HG03045 (cell line): ENCODE measurements at regions not wholly inside any gene's neighbourhood (a gene's known extent, or its start where the extent isn't known, plus 50 kb on each side); places are given as distances from the start of the nearest gene placed in this dataset.
"Not testable (repeated sequence)": the region's sequence is repeated elsewhere in the genome, so short reads cannot be mapped to it uniquely, and the experiment has no call there.

Experiments
- ATAC-seq: cut with Tn5 transposase; IDR thresholded peaks from one replicate; pipeline ENCODE4 v1.9.1; 2021; ENCODE audit warnings: mild to moderate bottlenecking, moderate library complexity; ENCODE audit not compliant: unreplicated experiment

DNA sequence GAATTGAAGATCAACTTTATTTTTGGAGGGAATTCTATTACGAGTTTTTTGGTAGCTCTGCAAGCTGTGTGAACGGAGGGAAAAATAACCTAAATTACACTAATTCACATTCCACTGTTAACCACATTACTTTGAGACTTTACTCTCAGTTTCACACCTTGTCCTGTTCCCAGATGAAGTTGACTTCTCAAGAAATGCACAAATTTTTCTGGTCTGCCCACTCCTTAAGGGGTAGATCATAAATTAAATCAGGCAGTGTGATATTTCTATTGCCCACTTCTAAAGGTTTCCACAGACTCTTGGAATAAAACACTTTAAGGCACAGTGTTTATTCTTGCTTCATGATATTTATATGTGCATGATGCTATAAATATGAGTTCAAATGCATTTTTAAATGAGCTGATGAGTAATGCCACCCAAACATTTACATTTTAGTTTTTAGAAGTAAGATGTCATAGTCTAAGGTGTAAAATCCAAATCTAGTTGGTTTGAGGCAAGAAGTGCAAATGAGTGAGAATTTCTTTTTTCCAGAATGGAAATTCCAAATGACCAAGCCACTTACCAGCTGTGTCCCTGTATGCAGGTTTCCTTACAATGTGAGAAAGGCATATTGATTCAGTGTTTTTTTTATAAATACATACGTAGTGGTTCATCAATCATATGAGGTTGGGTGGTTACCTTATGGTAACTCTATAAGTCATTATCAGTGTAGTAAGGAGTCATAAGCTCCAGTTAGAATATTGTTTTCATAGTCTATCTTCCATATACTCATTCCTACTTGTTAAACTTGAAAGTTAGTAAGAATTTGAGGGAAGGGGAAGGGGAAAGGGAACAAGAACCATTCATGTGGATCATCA lies 437.7 kb upstream of the MEF2C start:
- no peak for ATAC-seq

DNA sequence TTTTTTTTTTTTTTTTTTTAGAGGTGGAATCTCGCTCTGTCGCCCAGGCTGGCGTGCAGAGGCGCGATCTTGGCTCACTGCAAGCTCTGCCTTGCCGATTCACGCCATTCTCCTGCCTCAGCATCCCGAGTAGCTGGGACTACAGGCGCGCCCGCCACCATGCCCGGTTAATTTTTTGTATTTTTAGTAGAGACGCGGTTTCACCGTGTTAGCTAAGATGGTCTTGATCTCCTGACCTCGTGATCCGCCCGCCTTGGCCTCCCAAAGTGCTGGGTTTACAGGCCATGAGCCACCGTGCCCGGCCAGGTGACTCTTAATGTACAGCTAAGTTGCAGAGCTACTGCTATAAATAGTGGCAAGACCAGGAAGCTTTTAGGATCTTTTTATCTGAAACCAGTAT lies 434.9 kb upstream of the MEF2C start:
- not testable (repeated sequence) for ATAC-seq

DNA sequence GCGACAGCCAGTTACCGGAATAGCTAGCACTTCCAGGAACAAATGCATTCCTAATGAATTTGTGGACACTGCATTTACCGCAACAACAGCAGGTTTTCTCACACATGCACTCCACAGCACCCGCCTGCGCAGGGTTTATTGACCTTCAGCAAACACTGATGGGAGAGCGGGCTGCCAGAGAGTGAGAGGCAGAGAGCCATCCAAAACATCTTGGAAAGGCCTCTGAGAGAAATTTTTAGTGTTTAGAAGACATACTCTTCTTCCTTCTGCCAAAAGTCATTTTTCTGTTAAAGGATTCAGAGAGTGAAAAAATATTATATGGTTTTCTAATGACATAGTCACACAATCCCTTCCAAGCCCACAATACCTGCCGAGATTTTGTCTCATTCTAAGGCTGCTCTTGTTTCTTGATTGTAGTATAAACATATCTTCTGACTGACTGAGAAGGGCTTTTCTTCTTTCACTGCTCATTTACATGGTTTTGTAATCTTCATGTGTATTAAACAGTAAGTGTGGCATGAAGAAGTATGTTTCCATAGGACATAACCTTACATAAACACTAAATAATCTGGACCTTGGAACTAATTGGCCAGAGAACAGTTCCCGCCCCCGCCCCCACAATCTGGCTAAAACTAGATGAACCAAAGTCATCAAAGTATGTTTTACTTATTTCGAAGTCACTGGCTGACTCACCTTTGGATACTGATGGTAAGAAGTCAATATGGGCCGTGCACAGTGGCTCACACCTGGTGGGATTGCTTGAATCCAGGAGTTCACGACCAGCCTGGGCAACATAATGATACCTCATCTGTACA lies 432.5 kb upstream of the MEF2C start:
- ATAC-seq, result no peak

DNA sequence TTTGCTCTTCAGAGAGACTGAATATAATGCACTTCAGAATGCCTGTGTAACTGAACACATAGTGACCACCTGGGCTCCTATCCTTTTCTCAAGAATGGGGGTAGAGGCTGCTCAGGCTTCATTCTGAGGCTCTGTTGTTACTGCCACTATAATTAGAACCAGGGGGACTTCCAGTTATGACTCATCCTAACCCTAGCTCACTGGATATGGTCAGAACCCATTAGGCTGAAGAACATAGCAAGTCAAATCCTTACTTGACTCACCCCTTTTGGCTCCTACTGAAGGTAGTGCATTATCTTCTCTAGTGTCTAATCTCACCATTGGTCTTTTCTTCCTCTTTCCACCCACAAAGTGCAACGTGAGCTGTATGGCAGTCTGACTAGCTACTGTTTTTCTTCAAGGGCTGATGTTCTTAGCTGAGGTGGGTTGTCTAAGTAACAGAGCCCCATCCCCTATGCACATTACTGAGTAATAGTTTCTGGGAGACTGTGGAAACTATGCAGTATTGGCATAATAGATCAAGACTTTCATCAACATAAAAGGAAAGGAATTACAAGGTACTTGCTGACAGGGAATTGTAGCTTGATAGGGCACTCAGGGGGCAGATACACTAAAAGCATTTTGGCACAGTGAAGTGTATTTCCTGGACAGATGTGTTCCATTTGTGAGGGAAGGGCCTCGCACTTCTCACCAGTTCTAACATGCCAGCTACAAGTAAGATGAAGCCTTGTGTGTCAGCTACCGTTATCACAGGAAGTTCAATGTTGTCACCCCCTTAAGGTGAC lies 431.0 kb upstream of the MEF2C start:
- ATAC-seq, result peak; percentile 94

- no peak for ATAC-seq
Measured at GRCh38 chr5:89313044-89313443, 430.1 kb upstream of the MEF2C start.

GRCh38 chr5:89309268-89309667 lies 426.3 kb upstream of the MEF2C start:
- ATAC-seq, result no peak

- peak; percentile 90 for ATAC-seq
Measured at GRCh38 chr5:89308606-89309040, 425.6 kb upstream of the MEF2C start.

- no peak for ATAC-seq
Measured at GRCh38 chr5:89307972-89308371, 425.0 kb upstream of the MEF2C start.

DNA sequence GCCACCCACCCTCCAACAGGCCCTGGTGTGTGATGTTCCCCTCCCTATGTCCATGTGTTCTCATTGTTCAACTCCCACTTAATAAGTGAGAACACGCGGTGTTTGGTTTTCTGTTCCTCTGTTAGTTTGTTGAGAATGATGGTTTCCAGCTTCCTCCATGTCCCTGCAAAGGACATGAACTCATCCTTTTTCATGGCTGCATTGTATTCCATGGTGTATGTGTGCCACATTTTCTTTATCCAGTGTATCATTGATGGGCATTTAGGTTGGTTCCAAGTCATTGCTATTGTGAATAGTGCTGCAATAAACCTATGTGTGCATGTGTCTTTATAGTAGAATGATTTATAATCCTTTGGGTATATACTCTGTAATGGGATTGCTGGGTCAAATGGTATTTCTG lies 424.2 kb upstream of the MEF2C start:
- ATAC-seq, result not testable (repeated sequence)

GRCh38 chr5:89303033-89303480 lies 420.1 kb upstream of the MEF2C start:
- ATAC-seq, result peak; percentile 56

DNA sequence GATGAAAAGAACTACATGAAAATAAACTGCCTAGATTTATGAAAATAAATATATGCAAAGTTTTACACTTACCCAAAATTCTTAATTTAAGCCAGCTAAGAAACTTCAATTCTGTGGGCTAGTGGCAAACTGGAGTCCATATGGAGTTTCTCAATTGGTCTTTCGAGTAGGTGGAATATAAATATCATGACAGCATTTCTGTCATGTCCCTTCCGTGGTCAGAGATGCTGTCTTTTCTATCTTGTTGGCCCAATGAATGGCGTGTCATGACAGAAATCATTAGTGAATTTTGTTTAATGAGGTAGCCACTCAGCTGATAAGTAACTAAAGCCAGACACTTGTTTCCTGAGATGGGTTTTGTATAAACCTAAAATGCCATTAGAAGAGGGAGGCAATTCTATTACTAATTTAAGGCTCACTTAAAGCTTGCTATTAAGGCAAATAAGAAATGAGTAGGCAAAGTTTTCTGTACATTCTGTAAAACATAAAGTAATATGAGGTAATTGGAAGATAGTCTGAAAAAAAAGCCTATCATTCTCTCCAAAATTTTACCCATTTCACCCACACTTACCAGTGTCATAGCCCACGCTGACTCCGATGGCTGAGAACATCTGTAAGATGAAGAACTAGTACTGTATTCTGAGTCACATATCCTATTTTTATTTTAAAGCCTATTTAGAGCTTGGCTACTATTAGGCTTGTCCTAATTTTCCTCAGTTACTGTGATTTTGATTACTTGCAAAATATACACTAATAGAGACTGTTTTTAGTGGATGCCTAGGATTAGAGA lies 419.3 kb upstream of the MEF2C start:
- ATAC-seq, result peak; percentile 41

DNA sequence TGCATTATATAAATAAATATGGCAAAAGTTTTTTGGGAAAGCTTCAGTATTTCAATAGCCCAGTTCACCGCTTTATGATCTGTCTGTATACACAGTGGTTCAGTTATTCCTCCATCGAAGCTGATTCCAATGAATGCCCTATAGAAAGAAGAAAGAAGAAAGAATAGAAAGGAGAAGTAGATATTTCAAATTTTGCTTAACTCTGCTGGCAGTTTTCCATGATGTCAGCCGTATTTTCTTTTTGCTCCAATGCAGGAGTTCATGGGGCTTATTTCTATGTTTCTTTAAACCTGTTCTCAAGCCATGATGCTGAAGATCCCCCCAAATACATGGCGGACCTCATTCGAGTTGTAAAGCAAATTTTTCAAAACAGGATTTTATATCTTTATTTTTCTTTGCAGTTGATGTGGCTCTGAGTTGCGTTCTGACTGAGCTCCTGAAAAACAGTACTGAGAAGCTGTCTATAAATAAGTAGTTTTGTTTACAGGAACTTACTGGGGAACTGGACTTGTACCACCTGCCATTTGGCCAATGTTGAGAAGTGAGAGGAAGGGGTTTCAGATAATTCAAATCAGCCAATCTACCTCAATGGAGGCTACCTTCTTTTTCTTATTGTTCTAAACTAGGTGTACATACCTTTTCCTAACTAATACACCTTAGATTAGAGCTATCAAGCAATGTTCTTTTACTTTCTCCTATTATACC lies 418.5 kb upstream of the MEF2C start:
- ATAC-seq, result peak; percentile 66

GRCh38 chr5:89300426-89300970 lies 417.5 kb upstream of the MEF2C start:
- no peak for ATAC-seq

GRCh38 chr5:89299998-89300397 lies 417.0 kb upstream of the MEF2C start:
- no peak for ATAC-seq

- no peak for ATAC-seq
Measured at GRCh38 chr5:89297066-89297465, 414.1 kb upstream of the MEF2C start.

DNA sequence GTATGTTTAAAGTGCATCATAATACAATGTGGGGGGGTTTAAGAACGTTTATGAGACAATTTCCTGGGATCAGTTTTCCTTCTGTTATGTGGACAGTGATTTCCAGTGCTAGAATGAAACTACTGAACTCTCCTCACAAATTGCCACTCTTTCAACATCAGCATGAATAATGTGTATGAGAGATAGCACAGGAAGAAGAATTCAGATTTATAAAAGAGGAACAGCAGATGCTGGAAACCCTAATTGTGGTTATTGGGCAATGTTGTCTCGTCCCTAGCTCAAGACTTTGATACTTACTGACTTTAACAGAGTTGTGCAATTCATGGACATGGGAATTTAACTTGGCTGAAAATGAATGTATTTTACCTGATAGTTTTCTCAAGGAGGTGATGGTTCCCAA lies 410.8 kb upstream of the MEF2C start:
- no peak for ATAC-seq

GRCh38 chr5:89292487-89292886 lies 409.5 kb upstream of the MEF2C start:
- ATAC-seq, result no peak

DNA sequence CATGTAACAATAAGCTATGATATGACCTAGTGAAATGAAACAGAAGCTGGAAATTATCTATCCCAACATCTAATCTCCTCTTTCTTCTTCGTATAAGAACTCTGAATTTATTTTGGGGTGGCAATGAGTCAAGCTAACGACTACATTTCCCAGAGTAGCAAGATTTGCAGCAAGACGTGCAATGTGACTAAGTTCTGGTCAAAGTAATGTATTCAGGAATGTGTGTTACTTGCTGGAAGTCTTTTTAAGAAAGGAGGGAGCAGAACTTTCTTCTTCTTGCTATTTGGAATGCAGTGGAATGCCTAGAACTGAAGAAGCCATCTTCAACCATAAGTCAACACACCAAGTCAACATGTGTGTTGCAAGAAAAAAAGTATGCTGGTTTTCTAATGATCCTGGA lies 406.6 kb upstream of the MEF2C start:
- ATAC-seq, result no peak

GRCh38 chr5:89287964-89288363 lies 405.0 kb upstream of the MEF2C start:
- no peak for ATAC-seq
